ENCODE measurements at regions not wholly inside any gene's neighbourhood (a gene's known extent, or its start where the extent isn't known, plus 50 kb on each side); places are given as distances from the start of the nearest gene placed in this dataset.

DNA sequence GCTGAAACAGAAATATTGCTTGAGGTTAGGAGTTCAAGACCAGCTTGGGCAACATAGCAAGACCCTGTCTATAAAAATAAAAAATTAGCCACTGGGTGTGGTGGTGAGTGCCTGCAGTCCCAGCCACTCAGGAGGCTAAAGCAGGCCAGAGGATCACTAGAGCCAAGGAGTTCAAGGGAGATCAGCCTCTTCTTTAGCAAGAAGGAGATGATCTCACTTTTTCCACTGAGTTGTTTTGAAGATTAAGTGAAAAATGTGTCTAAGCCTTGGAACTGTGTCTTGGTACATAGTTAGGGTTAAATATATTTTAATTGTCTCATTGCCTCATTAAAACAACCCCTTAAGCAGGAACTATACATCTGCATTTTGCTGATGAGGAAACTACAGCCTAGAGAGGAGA is 279.0 kb upstream of the ZFP64 start:
- DNase-seq, result no peak

DNA sequence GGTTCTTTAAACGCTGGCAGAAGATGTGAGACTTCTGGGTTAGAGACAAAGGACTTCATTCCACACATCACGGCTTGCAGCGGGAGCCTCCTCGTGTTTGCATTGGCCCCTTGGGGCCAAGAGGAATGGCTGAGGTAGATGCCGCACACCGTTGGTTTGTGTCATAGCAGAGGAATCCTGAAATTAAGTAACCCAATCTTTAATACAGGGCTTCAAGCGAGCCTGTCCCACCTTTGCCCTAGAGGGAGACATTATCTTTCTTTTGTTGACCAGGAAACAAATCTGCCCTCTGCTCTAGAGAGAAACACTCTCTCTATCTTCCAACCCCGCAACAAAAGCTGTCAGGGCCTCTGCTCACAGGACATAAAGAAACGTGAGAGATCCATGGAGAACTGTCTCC is 277.5 kb upstream of the ZFP64 start:
- no peak for DNase-seq

DNA sequence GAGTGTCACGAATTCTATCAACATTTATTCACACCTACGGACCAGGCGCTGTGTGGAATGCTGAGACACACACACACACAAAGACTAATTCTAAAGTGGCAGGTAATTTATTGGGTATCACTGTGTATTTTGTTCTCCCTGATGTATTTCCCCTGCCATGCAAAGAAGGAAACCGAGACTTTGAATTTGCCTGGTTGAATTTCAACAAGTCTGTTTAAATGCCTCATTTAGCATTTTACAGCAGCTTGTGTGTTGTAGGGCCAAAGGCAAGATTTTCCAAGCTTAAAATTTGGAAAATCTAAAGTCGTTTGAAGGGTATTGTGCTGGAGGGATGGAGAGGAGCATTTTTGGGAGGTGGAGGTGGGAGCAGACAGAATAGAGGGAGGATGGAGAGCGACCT is 274.4 kb upstream of the ZFP64 start:
- DNase-seq, result no peak

GRCh38 chr20:52461582-52461981 is 270.0 kb upstream of the ZFP64 start:
- no peak for DNase-seq

- no peak for DNase-seq
Measured at GRCh38 chr20:52459150-52459549, 267.6 kb upstream of the ZFP64 start.

GRCh38 chr20:52457826-52458225 is 266.2 kb upstream of the ZFP64 start:
- DNase-seq, result no peak

DNA sequence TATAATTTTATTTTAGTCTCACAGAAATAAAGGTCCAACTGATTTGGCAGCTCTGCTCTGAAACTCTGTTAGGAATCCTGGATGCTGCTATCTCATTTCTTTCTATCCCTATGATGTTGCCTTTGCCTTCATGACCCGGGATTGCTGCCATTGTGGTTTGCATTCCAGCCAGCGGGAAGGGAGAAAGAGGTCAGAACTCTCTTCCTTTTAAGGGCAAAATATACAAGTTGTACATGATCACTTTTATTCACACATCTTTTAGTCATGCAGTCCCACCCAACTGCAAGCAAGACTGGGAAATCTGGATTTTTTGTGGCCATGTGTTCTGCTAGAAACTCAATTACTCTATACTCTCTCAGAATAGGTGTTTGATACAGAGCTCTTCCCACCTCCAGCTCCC is 263.1 kb upstream of the ZFP64 start:
- DNase-seq, result no peak

GRCh38 chr20:52448513-52449232 is 257.1 kb upstream of the ZFP64 start:
- no peak for DNase-seq

DNA sequence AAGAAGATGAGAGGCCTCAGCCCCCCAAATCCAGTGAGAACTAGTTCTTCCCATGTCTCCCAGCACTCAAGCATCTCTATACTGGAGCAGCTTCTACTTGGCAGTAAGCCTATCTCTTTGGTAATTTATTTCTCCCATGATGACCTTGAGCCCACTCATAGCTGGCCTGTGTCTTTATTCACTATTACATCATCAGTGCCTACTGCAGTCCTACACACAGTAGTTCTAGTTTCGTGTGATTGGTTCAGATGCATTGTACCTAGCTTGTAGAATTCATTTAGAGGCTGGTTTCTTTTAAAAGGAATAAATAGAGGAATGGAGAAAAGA is 255.6 kb upstream of the ZFP64 start:
- no peak for DNase-seq

DNA sequence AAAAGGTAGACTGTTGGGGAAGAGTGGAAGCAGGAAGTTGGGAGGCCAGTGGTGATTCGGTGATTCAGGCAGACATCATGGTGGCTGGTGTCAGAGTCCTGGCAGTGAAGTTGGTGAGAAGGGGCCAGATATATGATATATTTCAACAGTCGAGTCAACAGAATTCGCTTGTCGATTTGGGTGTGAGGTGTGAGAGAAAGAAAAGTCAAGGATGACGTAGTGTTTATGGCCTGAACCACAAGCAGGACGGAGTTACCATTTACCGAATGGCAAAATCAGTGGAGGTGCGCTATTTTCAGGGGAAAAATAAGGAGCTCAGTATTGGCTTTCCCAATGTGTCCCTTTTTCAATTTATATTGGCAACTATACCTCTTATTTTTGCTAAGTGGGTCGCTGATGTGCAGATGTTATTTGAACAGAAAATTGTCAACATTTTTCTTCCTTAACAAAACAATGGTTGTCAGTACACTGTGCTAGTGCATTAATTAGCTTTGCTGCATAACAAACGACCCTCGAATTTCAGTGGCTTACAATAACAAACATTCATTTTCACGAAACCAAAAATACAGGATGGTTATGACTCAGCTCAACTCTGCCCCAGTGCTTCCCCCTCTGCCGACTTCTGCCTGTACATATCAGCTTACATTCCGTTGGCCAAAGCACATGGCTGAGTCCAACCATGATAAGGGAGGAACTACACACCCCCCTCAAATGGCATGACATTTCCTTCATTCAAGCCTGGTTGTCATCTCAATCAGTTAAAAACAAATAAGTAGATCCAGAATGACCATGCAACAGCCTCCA is 255.0 kb upstream of the ZFP64 start:
- DNase-seq, result no peak

DNA sequence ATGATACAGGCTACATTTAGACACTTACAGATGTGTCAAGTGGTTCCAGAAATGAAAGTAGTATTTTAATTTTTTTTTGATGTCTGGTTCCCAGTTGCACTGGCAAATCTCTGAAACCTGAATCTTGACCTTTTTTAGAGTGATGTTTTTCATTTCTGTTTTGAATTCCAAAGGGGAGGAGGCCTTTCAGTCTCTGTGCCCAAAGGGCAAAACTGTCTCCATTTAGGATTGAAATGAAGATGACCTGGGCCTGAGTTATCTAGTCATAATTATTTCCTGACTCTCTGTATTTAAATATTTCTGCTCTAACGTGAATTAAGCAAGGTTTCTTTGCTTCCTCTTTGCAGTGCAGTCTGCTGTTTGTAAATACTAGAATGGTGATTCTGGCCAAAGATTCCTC is 252.9 kb upstream of the ZFP64 start:
- no peak for DNase-seq

DNA sequence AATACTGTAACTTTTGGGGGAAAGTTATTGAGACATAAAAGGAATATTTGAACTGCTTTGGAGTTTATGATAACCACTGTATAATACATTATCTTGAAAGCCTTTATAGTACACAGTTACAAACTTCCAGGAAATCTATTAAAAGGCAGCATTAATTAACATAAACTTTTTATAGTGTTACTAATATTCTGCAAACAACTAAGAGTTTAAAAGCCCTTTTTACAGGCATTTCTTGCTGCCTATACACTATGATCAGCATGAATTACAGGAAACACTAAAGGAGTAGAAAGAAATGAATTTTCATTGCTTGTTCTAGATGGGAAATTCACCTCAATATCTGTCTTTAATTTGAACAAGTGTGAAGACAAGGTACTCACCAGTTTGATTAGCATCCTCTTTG is 252.3 kb upstream of the ZFP64 start:
- DNase-seq, result no peak

- DNase-seq, result no peak
Measured at GRCh38 chr20:52441710-52442109, 250.1 kb upstream of the ZFP64 start.

DNA sequence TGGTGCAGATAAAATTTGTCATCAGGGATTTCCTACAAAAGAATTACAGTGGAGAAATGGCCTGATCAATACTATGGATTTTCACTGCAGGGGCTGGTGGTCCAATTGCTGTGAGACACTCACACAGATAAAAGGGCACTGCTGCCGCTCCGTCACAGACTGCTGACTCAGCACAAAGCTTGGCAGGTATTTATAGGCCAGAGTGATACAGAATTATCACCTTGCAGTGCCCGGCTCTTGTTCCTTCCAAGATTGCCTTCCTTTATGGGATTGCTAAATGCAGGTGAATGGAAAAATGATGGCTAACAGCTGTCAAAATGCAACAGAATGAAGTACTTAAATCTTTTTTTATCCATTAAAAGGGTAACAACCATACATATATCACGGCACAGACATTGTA is 247.8 kb upstream of the ZFP64 start:
- DNase-seq, result no peak

DNA sequence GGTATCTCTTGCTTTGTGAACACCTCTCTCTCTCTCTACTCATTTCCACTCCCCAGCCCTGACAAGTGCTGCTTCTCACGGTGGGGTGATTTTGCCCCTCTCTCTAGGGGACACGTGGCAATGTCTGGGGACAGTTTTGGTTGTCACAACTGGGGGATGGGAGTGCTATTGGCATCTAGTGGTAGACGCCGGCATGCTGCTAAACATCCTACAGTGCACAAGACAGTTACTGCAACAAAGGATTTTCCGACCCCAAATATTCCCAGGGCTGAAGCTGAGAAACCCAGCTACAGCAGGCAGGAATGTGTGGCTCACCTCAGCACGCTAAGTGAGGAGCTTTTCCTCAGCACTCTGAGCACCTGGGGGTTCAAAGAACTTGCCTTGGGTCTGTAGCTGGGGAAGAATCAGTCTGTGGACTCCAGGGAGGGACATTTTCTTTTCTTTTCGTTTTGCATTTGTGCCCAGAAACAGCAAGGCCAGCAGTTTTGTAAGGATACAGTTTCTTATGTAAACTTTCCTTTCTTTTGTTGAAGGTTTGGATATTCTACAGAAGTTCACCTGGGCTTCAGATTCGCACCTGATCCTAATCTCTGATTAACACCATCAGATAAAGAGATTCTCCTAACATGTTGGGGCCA is 246.9 kb upstream of the ZFP64 start:
- no peak for DNase-seq

DNA sequence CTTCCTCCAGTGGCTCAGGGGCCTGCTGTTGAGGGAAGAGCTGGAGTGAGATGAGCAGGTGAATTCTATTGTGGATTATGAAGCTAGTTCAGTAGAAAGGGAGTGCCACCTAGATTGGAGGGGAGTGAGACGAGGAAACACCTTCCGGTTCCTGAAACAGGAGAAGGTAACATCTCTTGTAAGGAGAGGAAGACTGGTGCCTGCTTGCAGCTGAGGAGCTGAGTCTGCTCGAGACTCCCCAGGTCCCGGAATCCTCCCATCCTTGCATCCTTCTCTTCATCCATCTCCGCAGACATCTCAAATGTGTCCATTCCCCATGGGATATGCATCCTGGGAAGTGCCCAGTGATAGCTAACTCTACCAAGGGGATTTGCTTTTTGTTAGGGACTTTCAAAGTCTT is 242.9 kb upstream of the ZFP64 start:
- DNase-seq, result no peak

GRCh38 chr20:52434041-52434425 is 242.5 kb upstream of the ZFP64 start:
- DNase-seq, result no peak

GRCh38 chr20:52433326-52434040 is 241.9 kb upstream of the ZFP64 start:
- no peak for DNase-seq

GRCh38 chr20:52432740-52433139 is 241.2 kb upstream of the ZFP64 start:
- DNase-seq, result no peak

DNA sequence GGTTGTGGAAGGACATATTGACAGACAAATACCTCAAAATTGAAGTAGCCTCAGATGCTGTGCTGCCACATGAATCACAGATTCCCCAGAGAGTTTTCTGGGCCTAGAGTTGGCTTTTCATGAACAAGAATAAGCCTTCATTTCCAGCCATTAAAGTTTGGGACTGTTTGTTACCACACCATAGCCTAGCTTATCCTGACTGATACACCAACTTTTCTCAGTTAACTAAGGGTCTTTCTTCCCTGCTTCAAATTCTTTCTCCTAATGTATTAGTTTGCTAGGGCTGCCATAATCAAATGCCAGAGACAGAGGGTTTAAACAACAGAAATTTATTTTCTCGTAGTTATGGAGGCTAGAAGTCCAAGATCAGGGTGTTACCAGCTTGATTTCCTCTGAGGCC is 237.4 kb upstream of the ZFP64 start:
- no peak for DNase-seq

- DNase-seq, result no peak
Measured at GRCh38 chr20:52427960-52428359, 236.4 kb upstream of the ZFP64 start.

DNA sequence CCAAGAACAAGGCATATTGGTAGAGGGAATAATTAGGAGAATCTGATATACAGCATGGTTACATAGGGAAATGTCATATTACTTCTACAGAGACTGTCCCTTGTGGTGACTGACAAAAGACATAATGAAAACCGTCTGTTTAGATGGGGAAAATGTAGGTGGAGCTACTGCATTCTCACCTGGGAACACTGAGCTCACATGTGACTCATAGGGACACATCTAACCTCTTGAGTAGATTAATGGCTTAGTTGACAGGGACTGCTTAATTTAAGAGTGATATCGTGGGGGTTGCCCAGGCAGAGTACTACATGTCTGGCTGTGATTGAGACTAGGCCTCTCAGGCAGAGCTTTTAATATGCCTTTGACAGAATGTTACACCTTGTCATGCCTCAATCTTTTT is 235.3 kb upstream of the ZFP64 start:
- no peak for DNase-seq

DNA sequence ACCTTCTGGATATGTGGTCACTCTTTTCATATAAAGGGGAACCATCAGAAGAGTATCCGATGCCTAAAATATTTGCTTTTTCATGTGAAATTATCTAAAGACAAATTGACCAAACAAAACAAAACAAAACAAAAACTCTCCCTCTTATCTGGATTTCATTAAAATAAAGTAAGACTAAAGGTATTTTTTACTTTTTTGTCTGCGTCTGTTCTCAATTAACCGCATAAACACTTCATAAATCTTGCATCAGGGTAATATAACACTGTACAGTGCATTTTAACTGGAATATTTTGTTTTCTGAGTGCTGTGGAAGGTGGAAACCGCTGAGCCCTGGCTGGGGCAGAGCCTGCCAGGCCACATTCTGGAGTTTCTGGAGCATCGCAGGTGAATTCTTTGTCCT is 234.1 kb upstream of the ZFP64 start:
- DNase-seq, result no peak

GRCh38 chr20:52425253-52425652 is 233.7 kb upstream of the ZFP64 start:
- DNase-seq, result no peak

All from 8988T (cell line).